ENCODE measurements at regions not wholly inside any gene's neighbourhood (a gene's known extent, or its start where the extent isn't known, plus 50 kb on each side); places are given as distances from the start of the nearest gene placed in this dataset.

DNA sequence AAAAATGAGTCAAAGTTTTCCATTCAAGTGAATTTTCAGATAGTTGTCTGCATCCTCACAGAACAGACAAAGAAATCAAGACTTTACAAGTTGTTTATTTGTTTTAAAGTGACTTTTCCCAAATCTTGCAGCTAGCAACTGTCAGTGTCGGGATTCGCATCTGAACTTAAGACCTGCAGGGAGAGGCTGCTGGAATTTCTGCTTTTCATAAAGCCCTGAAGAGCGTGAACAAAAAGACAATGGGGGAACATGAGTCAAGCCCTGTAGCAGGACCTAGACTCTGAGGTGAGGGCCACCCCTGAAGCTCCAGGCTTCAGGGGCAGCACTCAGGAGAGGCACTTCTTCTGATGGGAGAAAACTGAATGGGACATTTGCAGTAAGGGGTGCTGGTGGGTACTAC, 108.2 kb upstream of the CTAGE1 start:
- TF ChIP-seq, protein P1, sequence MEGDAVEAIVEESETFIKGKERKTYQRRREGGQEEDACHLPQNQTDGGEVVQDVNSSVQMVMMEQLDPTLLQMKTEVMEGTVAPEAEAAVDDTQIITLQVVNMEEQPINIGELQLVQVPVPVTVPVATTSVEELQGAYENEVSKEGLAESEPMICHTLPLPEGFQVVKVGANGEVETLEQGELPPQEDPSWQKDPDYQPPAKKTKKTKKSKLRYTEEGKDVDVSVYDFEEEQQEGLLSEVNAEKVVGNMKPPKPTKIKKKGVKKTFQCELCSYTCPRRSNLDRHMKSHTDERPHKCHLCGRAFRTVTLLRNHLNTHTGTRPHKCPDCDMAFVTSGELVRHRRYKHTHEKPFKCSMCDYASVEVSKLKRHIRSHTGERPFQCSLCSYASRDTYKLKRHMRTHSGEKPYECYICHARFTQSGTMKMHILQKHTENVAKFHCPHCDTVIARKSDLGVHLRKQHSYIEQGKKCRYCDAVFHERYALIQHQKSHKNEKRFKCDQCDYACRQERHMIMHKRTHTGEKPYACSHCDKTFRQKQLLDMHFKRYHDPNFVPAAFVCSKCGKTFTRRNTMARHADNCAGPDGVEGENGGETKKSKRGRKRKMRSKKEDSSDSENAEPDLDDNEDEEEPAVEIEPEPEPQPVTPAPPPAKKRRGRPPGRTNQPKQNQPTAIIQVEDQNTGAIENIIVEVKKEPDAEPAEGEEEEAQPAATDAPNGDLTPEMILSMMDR (IDR thresholded peaks at IDR 0.05): no peak
- no peak for TF ChIP-seq POLR2A (IDR thresholded peaks at IDR 0.05)
